Non-pigmented ciliary epithelial cell (primary cell): ENCODE measurements at regions not wholly inside any gene's neighbourhood (a gene's known extent, or its start where the extent isn't known, plus 50 kb on each side); places are given as distances from the start of the nearest gene placed in this dataset.
A peak's percentile ranks its signal among the peaks of the same experiment; 100 is the strongest.

ENCODE experiments used
- DNase-seq: peaks from one replicate; pipeline ENCODE4 v3.0.0-alpha.2; 2010; ENCODE audit warnings: low read depth

- no peak for DNase-seq
Measured at GRCh38 chr2:176468457-176469113, 199.3 kb downstream of the MTX2 start.

GRCh38 chr2:176470713-176471112 is 201.5 kb downstream of the MTX2 start:
- no peak for DNase-seq

- DNase-seq: no peak
Measured at GRCh38 chr2:176471949-176472348, 202.7 kb downstream of the MTX2 start.

GRCh38 chr2:176473177-176473576 is 203.9 kb downstream of the MTX2 start:
- no peak for DNase-seq

- no peak for DNase-seq
Measured at GRCh38 chr2:176473851-176474250, 204.6 kb downstream of the MTX2 start.

GRCh38 chr2:176477336-176477735 is 208.1 kb downstream of the MTX2 start:
- no peak for DNase-seq

GRCh38 chr2:176479961-176480360 is 210.7 kb downstream of the MTX2 start:
- DNase-seq: no peak

GRCh38 chr2:176482107-176482506 is 212.9 kb downstream of the MTX2 start:
- no peak for DNase-seq

- DNase-seq: no peak
Measured at GRCh38 chr2:176483476-176483875, 214.2 kb downstream of the MTX2 start.

GRCh38 chr2:176483901-176484568 is 214.8 kb downstream of the MTX2 start:
- DNase-seq: no peak

GRCh38 chr2:176484838-176485237 is 215.6 kb downstream of the MTX2 start:
- no peak for DNase-seq

- no peak for DNase-seq
Measured at GRCh38 chr2:176488431-176488830, 219.2 kb downstream of the MTX2 start.

- no peak for DNase-seq
Measured at GRCh38 chr2:176490061-176490861, 221.0 kb downstream of the MTX2 start.

- peak; percentile 98 for DNase-seq
Measured at GRCh38 chr2:176491172-176491904, 222.1 kb downstream of the MTX2 start.

GRCh38 chr2:176492583-176492982 is 223.3 kb downstream of the MTX2 start:
- no peak for DNase-seq

GRCh38 chr2:176493226-176493825 is 224.1 kb downstream of the MTX2 start:
- DNase-seq: no peak

GRCh38 chr2:176493909-176494308 is 224.7 kb downstream of the MTX2 start:
- no peak for DNase-seq

- DNase-seq: no peak
Measured at GRCh38 chr2:176494949-176495353, 225.7 kb downstream of the MTX2 start.

- DNase-seq: no peak
Measured at GRCh38 chr2:176495826-176496225, 226.6 kb downstream of the MTX2 start.

- no peak for DNase-seq
Measured at GRCh38 chr2:176496761-176497160, 227.5 kb downstream of the MTX2 start.

- DNase-seq: no peak
Measured at GRCh38 chr2:176500901-176501300, 231.7 kb downstream of the MTX2 start.

GRCh38 chr2:176501617-176502016 is 232.4 kb downstream of the MTX2 start:
- DNase-seq: no peak
